Testis (tissue), 2 donors: ENCODE measurements at regions not wholly inside any gene's neighbourhood (a gene's known extent, or its start where the extent isn't known, plus 50 kb on each side); places are given as distances from the start of the nearest gene placed in this dataset.

Experiments used
- DNase-seq: peaks from one replicate; pipeline ENCODE4 v3.0.0-alpha.2; 2019
- H3K27ac ChIP-seq, 2 donors: fragments of 200-600 bp; sonication (generic); one replicate each; pipeline ENCODE4 v1.5.1; 2019
- H3K27me3 ChIP-seq: fragments of 200-600 bp; sonication (generic); one replicate; pipeline ENCODE4 v1.5.1; 2019
- H3K36me3 ChIP-seq: fragments of 200-600 bp; sonication (generic); one replicate; pipeline ENCODE4 v1.5.1; 2017; ENCODE audit warnings: low read depth; ENCODE audit errors: missing control alignments
- H3K4me1 ChIP-seq: fragments of 200-600 bp; sonication (generic); one replicate; pipeline ENCODE4 v1.5.1; 2019
- H3K4me3 ChIP-seq, 2 donors: fragments of 200-600 bp; sonication (generic); one replicate each; pipeline ENCODE4 v1.5.1; 2017 to 2019
- H3K9me3 ChIP-seq: fragments of 200-600 bp; sonication (generic); one replicate; pipeline ENCODE4 v1.5.1; 2017
- POLR2A ChIP-seq: fragments of 450-650 bp; IDR thresholded peaks from one replicate; pipeline ENCODE4 v1.6.1; 2017; ENCODE audit warnings: antibody characterized with exemption, mild to moderate bottlenecking, moderate library complexity
- WGBS, 2 donors: methylation state at CpG; one replicate each; pipeline ENCODE4 v1.1.5; 2018; 5-methylcytosine and 5-hydroxymethylcytosine counted together
- intact Hi-C: fragments of 100-400 bp; cut with DNase I; formaldehyde crosslinking; loops from one replicate; pipeline ENCODE4 v1.15.1; 2023; ENCODE audit warnings: low total_unique reads
- TF ChIP-seq, protein P1 (sequence below), 3 experiments: fragments of 450-650 bp in 2 of 3; fragments of 200-600 bp in 1 of 3; sonication (generic) in 1 of 3; IDR thresholded peaks; one replicate each; pipeline ENCODE4 v1.5.1; 2016 to 2019; ENCODE audit warnings: antibody characterized with exemption in 3 of 3, mild to moderate bottlenecking in 2 of 3, moderate library complexity in 1 of 3

DNA sequence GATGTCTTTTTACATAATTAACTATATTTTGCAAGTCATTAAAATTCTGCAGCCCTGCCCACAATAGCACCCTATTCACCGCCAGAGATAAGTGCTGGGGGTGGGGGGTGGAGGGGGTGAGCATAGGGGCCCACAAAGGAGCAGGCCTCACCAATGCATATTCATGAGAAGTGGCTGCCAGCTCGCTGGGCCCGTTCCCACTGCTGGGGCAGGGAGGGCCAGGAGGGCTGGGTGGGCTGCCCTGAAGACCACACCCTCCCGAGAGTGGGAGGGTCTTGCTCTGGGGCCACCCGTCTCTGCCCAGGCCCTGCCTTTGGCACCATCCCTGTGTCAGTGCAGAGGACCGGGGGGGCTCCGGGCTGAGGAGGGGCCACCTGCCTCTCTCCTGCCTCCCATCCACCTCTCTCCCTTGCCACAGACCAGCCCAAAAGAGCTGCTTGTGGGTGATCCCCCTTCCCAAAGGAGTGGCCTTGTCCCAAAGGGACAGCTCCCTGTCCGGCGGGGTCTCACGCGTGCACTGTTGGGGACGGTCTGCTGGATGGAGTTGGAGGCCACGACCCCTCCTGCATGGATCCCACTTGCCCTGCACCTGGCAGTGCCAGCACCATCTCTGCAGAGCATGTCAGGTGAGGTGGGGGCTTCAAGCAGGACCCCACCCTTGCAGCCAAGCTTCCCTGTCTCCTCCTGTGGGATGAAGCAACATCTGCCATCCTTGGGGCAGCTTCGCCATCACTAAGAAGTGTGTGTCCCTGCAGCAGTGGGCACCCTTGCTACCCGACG, 138.8 kb upstream of the GPC1 start:
- intact Hi-C loops = no loop called here
- H3K9me3 ChIP-seq = no peaks in the 10 kb centered on the region
- no peaks in the 10 kb centered on the region for H3K4me1 ChIP-seq
- no peak for DNase-seq
- WGBS, 2 donors = 79 to 90% methylated on average over 9 to 16 of the region's 16 CpGs
- H3K4me3 ChIP-seq = no peak overlapping the region
- no peaks in the 10 kb centered on the region for H3K36me3 ChIP-seq
- H3K27ac ChIP-seq = no peak overlapping the region
- TF ChIP-seq, protein P1, sequence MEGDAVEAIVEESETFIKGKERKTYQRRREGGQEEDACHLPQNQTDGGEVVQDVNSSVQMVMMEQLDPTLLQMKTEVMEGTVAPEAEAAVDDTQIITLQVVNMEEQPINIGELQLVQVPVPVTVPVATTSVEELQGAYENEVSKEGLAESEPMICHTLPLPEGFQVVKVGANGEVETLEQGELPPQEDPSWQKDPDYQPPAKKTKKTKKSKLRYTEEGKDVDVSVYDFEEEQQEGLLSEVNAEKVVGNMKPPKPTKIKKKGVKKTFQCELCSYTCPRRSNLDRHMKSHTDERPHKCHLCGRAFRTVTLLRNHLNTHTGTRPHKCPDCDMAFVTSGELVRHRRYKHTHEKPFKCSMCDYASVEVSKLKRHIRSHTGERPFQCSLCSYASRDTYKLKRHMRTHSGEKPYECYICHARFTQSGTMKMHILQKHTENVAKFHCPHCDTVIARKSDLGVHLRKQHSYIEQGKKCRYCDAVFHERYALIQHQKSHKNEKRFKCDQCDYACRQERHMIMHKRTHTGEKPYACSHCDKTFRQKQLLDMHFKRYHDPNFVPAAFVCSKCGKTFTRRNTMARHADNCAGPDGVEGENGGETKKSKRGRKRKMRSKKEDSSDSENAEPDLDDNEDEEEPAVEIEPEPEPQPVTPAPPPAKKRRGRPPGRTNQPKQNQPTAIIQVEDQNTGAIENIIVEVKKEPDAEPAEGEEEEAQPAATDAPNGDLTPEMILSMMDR (IDR thresholded peaks at IDR 0.05) = no peak
- TF ChIP-seq POLR2A = no peak
- no peaks in the 10 kb centered on the region for H3K27me3 ChIP-seq

DNA sequence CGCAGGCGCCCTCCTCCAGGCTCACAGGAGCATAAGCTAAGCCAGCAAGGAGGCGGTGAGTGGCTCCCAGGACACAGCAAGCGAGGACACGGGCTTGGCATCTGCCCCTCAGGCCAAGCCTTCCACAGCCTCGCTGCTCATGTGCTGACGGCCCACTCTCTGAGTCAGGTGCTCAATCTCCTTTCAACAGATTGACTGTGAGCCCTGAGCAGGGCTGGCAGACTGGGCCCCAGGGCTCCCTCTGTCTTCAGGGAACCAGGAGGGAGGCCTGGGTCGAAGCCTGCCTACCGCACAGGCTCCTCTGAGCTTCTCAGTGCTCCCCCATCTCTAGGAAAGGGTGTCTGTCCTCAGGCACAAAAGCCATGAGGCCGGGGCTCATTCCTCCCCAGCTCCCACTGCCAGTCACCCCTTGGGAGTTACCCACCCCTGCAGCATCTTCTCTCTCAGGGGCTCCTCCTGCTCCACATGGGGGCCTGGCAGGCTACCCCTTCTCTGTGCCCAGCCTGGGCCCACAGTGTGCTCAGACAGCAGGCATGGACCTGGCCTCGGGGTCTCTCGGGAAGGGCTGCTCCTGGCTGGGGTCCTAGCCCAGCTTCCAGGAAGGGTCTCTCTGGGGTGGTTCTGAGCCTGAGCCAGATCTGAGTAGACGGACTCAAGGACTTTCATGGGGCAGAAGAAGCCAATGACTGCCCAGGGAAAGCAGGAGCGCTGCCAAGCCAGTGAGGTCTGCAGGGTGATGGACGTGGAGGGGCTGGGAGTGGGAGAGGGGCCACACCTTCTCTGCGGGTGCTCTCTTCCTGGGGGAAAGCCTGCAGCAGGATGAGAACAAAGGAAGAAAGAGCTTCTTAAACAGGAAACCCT, 138.0 kb upstream of the GPC1 start:
- 49 to 79% methylated on average over 6 to 16 of the region's 16 CpGs for WGBS, 2 donors
- intact Hi-C loops = no loop called here
- H3K27me3 ChIP-seq = no peaks in the 10 kb centered on the region
- H3K4me1 ChIP-seq = no peaks in the 10 kb centered on the region
- H3K4me3 ChIP-seq = no peak overlapping the region
- H3K36me3 ChIP-seq = no peaks in the 10 kb centered on the region
- TF ChIP-seq, protein P1 (IDR thresholded peaks at IDR 0.05) = no peak
- TF ChIP-seq POLR2A = no peak
- H3K9me3 ChIP-seq = no peaks in the 10 kb centered on the region
- no peak for DNase-seq
- H3K27ac ChIP-seq = no peak overlapping the region

DNA sequence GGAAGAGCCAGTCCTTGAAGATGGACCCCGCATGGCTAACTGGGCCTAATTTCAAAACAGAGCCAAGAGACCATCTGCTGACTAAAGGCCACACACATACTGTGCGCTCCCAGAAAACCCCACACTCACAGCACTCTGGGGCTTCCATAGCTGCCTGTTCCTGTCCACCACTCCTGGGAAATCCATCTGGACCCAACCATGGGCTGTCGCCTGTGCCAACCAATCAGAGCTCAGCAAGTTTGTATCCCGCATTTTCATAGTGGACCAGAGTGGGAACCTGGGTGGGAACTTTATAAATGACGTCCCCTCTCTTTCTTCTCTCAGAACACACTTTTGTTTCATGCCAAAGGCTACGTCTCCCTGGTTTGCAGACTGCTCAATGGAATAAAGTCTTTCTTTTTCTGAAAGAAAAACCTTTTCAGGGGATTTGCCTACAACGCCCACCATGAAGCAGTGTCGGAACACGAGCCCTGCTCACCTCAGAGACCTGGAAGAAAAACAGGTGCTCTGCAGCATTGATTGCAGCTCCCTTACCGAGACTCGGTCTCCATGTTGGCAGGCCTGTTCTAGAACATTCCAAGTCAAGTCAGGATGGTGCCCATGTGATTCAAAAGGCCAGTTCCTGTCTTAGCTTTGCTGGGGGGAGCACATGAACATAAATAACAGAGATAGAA, 137.2 kb upstream of the GPC1 start:
- no peak overlapping the region for H3K4me3 ChIP-seq
- no peak for DNase-seq
- no peaks in the 10 kb centered on the region for H3K27me3 ChIP-seq
- H3K4me1 ChIP-seq = no peaks in the 10 kb centered on the region
- TF ChIP-seq, protein P1 (IDR thresholded peaks at IDR 0.05) = no peak
- no peak for TF ChIP-seq POLR2A
- H3K27ac ChIP-seq = no peak overlapping the region
- WGBS, 2 donors = 75 to 80% methylated on average over 9 to 11 of the region's 11 CpGs
- intact Hi-C loops = no loop called here
- no peaks in the 10 kb centered on the region for H3K9me3 ChIP-seq
- no peaks in the 10 kb centered on the region for H3K36me3 ChIP-seq

DNA sequence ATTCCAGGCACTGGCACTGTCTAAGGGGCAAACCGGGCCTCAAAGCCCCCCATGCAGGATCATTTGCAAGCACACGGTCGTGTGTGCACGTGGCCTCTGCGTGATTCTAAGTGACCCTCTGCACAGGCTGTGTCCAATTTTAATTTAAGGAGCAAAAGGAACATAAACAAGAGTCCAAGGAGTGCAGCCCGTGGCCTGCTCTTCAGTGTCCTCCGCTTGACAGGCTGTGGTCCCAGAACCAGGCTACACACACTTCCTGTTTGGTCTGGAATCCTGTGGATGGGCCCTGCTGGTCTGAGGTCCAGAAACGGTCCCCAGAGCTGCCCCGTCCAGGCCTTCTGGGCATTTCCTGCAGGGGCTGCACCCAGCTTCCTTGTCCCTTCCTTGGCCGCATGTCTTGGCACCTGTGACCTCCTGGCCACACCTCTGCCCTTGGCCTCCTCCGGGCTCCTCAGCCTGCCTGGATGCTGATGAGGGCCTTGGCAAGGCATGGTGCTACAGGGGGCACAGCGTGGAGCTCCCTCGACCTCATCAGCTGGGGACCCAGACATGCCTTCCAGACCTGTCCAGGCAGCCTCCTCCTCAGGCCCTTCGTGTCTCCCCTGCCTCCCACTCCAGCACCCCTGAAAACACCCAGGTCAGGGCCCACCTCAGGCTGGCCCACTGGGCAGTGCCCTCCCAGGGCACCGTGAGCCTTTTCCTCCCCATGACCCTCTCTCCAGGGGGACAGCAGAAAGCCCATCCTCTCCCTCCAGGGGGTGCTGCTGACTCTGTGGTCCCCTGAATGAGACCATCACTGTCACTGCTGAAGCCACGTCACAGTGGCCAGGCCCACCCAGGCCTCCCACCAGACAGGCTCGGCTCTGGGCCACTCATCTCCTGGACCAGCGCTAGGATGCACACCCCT, 136.4 kb upstream of the GPC1 start:
- no peak overlapping the region for H3K4me3 ChIP-seq
- TF ChIP-seq, protein P1 (IDR thresholded peaks at IDR 0.05) = no peak
- no peak for TF ChIP-seq POLR2A
- no peaks in the 10 kb centered on the region for H3K4me1 ChIP-seq
- no peaks in the 10 kb centered on the region for H3K27me3 ChIP-seq
- DNase-seq = no peak
- H3K9me3 ChIP-seq = no peaks in the 10 kb centered on the region
- 92 to 97% methylated on average over 13 to 18 of the region's 18 CpGs for WGBS, 2 donors
- H3K27ac ChIP-seq = no peak overlapping the region
- intact Hi-C loops = no loop called here
- no peaks in the 10 kb centered on the region for H3K36me3 ChIP-seq
